GM19240 (cell line): ENCODE measurements at regions not wholly inside any gene's neighbourhood (a gene's known extent, or its start where the extent isn't known, plus 50 kb on each side); places are given as distances from the start of the nearest gene placed in this dataset.
"Not testable (repeated sequence)": the region's sequence is repeated elsewhere in the genome, so short reads cannot be mapped to it uniquely, and the experiment has no call there.

Experiments used
- DNase-seq: peaks from one replicate; pipeline ENCODE4 v3.0.0; 2011; ENCODE audit warnings: low spot score; ENCODE audit not compliant: insufficient read length

DNA sequence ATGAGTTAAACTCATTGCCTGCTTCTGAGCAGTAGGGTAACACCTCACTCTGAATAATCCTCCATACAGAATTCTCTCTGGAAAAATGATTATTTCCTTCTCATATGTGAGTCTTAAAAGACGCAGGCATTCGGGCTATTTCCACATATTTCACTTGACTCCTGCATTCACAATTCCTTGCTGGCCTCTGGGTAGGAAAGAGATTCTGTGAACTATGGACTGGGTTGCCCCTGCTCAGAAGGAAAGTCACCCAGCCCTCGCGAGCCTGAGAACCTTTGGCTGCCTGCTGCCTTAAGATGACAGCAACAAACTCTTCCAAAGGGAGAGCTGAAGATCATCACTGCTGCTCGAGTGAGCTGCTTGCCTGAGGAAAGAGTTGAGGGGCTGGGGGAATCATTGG, 216.8 kb downstream of the BAMBI start:
- DNase-seq: no peak

DNA sequence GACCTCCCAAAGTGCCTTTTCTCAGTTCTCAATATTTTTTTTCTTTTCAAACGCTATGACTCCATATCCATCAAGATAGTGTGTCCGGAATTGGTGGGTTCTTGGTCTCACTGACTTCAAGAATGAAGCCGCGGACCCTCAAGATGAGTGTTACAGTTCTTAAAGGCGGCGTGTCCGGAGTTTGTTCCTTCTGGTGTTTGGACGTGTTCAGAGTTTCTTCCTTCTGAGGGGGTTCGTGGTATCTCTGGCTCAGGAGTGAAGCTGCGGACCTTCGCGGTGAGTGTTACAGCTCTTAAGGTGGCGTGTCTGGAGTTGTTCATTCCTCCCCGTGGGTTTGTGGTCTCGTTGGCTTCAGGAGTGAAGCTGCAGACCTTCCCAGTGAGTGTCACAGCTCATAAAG, 218.3 kb downstream of the BAMBI start:
- not testable (repeated sequence) for DNase-seq

DNA sequence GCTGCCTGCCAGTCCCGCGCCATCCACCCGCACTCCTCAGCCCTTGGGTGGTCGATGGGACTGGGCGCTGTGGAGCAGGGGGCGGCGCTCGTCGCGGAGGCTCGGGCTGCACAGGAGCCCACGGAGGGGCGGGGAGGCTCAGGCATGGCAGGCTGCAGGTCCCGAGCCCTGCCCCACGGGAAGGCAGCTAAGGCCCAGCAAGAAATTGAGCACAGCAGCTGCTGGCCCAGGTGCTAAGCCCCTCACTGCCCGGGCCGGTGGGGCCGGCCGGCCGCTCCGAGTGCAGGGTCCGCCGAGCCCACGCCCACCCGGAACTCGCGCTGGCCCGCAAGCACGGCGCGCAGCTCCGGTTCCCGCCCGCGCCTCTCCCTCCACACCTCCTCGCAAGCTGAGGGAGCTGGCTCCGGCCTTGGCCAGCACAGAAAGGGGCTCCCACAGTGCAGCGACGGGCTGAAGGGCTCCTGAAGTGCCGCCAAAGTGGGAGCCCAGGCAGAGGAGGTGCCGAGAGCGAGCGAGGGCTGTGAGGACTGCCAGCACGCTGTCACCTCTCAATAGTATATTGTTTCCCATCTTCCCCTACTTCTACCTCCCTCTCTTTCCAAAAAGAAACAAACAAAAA, 219.6 kb downstream of the BAMBI start:
- not testable (repeated sequence) for DNase-seq

DNA sequence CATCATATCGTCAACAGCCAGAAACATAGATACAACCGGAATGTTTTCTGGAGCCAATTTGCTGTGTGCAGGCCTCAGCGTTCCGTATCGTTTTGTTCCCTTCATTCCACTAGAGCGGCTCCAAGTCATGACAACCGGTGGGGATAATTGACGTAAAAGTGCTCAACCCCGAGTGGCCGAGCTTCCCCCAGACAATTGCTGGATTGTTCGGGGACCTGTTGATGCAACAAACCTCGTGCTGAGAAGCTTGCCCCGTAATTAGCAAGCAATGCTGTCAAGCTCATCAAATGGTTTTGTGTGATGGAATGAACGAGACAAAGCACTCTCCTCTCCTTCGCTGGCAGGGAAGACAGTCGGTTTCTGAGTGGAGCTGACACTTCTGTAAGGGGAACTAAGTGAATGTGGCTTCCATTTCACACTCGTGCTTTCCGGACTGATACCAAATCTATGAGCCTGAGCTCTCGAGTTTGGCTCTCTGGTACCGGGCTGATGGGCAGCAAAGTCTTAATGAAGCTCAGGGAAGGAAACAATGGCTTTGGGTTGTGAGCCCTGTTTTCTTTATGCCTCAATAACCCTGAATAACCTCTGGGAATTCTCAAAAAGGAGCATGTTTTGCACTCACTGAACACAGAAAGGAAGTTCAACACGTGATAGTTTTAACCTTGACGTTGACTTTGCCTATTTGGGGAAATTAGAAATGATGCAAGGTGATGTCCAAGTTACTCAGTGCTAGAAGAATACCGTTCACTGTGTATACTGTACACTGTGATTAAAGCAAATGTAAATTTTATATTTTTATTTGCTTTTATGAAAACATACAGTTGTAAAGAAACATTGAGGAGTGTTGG, 220.5 kb downstream of the BAMBI start:
- DNase-seq: no peak

DNA sequence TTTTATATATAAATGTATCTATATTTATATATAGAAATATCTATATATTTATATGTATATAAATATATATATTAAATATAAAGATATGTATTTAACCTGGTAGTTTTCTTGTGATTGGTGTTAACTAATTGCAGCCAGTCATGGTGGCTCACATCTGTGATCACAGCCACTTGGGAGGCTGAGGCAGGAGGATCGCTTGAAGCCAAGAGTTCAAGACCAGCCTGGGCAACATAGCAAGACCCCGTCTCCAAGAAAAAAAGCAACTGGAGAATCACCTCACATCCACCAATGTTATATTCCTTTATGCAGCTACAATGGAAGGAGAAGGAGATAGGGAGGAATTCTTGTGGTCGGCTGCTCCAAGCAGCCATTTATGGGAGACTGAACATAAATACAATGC, 224.9 kb downstream of the BAMBI start:
- DNase-seq: no peak

DNA sequence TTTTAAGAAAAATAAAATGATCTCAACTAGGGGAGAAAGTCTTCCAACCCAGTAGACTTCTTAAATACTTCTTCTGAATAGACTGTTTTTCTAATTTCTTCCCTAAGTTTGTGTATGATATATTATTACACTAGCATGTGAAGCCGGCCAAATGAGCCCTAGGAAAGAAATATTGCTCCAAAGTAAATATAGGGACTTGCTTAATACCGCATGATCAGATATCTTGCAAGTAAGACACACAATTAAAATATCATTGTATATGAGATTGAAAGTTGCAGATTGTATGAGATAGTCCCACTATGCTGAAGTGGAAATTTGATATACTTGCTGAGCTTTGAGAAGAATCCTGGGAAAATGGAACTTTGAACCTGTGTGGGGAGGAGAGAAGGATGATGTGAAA, 225.7 kb downstream of the BAMBI start:
- DNase-seq: no peak

DNA sequence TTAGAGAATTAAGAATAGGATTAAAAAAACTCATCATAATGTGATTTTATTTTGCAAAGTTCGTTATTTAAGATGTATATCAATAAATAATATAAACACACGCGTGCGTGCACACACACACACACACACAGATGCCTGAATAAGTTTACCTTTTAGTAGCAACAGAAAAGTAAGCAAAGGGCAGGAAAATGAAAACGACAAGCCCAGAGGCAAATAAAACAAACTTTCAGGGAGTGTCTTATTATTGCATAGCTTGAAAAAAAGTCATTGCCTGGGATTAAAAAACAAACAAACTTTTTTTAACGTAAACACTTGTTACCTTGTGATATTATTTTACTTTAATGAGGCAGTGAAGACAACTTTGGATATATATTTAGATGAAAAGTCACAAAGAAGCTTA, 226.4 kb downstream of the BAMBI start:
- DNase-seq: no peak

DNA sequence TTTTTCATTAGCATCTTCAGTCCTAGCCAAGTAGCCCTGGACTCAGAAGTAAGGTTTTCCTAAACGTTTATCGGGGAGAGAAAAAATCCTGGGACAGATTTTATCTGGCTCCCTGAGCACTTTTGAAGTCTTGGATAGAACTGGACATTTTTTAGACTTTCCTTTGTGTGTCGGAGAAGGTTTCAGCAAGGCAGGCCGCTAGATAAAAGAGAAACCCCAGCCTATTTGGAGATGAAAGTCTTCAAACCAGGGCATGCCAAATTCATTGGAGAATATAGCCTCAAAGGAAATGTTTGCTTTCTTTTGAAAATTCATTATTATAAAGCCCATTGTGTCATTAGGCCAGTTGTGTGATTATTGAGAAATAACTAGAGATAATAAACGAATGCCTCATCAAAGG, 228.1 kb downstream of the BAMBI start:
- DNase-seq: no peak

DNA sequence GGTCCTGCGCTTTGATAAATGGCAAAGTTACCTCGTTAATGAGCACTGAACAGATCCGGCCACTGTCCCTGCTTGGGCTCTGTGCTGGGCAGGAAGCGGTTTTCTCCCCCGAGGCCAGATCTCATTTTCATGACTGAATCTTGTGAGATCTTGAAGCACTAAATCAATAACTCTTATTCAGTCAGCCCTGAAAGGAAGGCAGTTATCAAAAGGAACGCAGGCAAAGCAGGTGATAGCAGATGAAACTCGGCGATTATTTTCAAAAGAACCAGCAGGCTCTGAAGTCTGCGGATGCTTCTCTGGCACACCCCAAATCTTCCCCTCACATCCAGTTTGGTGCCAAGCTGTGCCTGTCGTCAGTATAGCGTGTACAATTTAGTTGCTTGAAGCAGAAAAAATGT, 228.7 kb downstream of the BAMBI start:
- DNase-seq: no peak

DNA sequence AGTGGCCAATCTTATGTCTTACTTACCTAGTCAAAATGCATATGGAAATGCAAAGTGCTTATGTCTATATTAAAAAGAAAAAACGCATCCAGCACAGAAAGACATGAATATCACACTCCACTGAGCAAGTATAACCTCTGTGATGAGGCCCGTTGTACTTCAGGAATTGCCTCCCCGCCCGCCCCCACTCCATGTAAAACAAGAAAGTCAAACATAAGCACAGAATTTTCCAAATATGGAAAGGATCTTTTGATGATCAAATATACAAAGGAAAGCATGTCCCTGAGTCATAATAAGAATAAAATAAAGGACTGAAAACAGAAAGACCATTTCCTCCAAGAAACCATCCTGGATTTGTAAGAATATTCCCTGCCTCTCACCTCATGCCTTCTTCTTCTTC, 229.1 kb downstream of the BAMBI start:
- no peak for DNase-seq

DNA sequence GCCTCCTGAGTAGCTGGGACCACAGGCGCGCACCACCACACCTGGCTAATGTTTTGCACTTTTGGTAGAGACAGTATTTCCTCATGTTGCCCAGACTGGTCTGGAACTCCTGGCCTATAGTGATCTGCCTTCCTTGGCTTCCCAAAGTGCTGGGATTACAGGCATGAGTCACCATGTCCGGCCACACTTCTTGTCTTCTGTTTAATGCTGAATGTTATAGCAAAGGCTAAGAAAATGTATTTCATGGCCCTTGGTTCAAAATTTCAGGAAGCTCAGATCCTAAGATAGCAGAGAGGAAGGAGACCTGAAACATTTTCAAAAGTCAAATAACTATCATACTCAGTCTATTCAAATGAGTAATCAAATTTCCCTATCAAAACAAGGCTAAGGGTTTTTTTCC, 229.6 kb downstream of the BAMBI start:
- no peak for DNase-seq

DNA sequence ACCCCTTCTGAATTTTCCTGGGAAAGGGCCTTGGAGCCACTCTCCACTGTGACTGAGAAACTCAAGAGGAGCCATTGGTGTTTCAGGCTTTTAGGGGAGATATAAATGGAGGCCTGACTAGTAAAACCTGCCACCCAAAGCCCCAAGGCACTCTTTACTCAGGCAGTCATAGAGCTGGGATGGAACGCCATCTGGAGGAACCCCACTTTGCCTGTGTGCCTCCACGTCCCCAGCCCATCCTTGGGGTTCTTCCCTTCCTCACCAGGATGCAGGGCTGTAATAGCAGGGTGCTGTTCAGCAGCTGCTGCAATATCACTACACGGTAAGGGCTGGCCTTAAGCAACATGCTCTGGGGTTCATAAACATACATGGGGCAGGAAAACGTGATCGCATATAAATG, 232.6 kb downstream of the BAMBI start:
- DNase-seq: no peak

DNA sequence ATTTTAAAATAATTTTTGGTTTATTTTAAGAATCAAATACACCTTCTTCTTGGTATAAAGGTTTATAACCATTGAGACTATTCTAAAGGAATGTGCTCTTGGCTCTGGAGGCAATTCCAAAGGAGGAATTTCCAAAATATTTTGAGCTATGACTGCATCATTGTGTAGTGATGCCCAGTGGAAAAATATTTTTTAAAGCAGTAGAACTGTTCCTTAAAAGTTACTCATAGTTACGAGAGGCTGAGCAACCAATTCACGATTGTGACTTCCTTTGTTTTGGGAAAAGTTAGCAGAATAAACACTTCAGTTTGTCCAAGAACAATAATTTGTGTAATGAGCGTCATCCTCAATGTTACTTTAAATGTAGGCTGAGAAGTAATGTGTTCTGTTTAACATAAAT, 233.6 kb downstream of the BAMBI start:
- DNase-seq: no peak

DNA sequence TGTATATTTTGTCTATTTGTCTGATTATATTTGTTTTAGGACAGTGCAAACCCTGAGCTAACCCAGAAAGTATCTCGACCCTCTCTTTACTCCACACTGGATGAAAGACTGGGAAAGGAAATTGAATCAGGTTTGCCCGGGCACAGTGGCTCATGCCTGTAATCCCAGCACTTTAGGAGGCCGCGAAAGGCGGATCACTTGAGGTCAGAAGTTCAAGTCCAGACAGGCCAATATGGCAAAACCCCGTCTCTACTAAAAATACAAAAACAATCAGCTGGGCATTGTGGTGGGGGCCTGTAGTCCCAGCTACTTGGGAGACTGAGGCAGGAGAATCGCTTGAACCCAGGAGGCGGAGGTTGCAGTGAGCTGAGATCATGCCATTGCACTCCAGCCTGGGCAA, 234.2 kb downstream of the BAMBI start:
- DNase-seq: not testable (repeated sequence)

DNA sequence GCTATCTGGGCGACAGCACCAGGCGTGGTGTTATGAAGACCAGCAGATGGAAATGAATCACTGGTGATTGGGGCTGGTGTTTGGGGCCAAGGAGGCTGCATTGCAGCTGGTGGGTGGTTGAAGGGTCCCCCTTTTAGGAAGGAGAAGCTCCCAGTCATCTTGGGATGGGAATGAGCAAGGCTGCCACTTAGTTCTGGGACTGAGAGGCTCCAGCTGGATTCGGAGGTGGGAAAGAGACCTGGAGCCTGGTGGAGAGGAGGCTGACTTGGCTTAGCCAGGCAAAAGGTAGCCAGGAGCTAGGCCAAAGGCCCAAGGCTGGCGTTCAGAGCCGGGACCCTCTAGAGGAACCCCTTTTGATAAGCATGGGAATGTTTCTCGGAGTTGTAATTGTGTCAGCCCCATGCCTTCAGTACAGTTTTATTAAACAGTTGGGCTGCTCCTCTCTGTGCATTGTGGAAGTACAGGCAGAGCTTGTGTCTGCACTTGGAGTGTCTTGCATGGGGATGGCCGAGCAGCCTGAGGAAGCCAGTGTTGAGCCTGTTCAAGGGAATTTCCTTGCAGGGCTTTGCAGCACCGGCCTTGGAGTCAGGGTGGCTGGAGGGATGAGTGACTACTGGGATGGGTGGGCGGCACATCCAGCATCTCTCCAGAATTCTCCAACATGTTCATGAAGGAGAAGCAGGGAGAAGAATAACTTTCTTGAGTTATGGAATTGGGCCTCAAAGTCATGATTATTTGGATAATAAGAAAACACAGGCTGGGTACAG, 234.9 kb downstream of the BAMBI start:
- DNase-seq: no peak

DNA sequence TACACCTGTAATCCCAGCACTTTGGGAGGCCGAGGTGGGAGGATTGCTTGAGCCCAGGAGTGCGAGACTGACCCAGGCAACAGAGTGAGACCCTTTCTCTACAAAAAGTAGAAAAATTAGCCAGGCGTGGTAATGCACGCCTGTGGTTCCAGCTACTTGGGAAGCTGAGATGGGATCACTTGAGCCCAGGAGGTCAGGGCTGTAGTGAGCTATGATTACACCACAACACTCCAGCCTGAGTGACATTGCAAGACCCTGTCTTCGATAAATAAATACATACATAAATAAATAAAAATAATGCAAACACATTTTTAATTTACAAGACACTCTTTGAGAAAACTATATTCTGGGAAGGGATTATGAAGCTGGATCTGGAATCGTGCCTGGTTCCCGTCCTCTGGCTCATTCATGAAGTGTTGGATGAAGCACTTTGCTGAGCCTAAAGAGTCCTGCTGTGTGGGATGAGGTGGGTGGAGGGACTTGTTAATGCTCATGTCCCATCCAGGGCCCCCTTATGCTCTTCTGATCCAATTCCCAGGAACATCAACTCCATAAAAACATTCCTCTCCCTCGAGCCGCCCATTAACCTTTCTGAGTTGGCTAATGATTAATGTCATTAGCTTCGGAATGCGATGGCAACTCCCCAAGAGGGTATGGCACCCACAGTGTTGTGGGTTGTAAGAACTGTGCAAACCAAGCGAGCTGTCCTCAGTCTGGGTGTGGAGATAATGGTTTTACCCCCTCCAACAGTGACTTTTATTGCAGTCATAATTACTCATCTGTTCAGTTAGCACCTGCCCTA, 236.3 kb downstream of the BAMBI start:
- DNase-seq: no peak

DNA sequence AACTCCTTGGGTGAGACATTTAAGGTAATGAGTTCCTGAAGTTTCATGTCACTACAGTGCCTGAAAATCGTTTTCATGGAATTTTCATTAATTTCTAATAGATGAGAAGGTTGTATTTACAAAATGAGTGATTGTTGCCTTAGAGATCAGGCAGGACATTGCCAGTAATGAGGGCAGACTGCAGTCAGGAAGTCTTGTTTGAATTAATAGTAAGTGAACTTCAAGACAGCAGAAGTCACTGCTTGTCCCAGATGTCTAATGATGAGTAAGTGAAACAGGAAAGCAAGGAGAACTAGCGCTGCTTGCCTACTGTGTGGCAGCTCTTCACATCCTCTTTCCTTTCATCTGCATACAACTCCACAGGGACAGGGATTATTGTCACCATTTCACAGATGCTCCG, 237.4 kb downstream of the BAMBI start:
- no peak for DNase-seq

DNA sequence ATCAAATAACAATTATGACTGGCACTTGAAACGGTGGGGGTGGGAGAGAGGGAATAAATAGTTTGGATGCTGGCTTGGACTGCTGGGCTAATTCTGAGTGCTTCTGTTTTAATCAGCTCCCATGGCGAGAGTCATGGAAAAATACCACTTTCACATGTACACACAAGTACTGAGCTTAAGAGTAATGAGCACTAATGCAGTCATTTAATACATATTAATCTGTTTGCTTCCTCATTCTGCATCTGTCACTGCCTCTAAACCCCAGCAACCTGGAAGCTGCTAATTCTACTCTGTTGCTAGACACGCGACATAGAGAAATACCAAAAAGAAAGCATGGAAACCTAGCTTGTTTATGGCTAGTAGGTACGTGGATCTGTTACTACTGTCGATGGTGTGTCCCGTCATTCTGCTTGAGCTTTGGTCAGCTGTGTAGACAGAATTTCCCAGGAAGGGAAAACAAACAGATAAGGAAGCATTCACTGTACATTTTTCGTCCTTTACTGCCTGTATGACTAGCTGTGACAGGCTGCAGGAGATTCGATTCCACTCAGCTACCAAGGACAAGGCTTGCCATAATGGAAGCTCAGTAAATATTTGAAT, 238.8 kb downstream of the BAMBI start:
- DNase-seq: no peak

DNA sequence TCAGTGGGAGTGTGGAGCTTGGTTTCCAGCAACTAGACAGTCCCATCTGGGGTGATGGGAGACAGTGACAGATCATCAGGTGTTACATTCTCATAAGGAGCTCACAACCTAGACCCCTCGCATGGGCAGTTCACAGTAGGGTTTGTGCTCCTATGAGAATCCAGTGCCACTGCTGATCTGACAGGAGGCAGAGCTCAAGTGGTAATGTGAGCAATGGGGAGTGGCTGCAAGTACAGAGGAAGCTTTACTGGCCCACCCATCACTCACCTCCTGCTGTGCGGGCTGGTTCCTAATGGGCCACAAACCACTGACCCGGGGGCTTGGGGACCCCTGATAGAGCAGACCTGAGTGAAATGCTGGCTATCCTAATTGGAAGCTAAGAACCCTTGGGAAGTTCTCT, 242.8 kb downstream of the BAMBI start:
- DNase-seq: no peak

DNA sequence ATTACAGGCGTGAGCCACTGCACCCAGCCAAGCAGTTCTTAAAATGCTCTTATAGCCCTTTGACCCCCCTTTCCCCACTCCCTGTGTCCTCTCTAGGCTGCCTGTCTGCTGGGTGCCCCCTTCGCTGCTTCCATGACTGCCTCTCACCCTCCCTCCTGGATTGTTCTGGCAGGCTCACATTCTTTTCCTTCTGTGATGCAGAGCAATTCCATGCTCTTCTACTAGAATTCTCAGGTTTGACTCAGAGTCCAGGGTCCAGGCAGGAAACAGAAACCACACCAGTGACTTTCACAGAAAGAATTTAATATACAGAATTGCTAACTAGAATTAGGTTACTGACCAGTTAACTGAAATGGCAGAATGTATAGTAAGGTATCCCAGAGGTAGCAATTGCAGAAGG, 244.8 kb downstream of the BAMBI start:
- DNase-seq: no peak

DNA sequence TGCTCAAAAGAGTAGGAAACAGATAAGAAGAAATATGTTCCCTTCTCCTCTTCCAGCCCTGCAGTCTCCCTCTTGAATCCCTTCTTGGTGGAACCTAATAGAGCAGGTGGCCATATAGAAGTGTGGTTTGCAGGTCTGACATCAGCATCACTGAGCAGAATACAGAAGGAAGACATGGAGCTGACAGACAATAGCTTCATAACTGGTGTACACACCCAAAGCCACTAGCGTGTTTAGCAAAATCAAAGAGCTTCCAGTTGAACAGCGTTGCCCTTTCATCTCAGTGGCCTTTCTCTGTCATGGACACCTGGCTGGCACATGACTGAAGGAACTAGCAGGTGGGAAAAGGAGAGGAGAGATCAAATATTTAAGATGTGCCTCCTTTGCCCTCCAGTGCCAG, 245.5 kb downstream of the BAMBI start:
- no peak for DNase-seq
